Activated naive CD4-positive, alpha-beta T cell treated with anti-CD3 and anti-CD28 coated beads, Interleukin-2, amount 10 ng/mL, durations not matched to agents 7 days and 5 days (primary cell): ENCODE measurements at regions not wholly inside any gene's neighbourhood (a gene's known extent, or its start where the extent isn't known, plus 50 kb on each side); places are given as distances from the start of the nearest gene placed in this dataset.
A peak's percentile ranks its signal among the peaks of the same experiment; 100 is the strongest.

Experiments
- CTCF ChIA-PET: fragments of 350-600 bp; sonication (Branson Sonifier 250); formaldehyde crosslinking; loops from one replicate; lab custom pipeline; 2021; ENCODE audit warnings: antibody characterized with exemption; lab: Charles Lee
- DNase-seq: peaks from one replicate; pipeline ENCODE4 v3.0.0-alpha.2; 2020
- H3K27ac Mint-ChIP-seq: one replicate; pipeline ENCODE4 v1.8.0; 2021; ENCODE audit warnings: mild to moderate bottlenecking, moderate library complexity, mixed read lengths
- H3K27me3 Mint-ChIP-seq: one replicate; pipeline ENCODE4 v1.8.0; 2021; ENCODE audit warnings: mild to moderate bottlenecking, mixed read lengths
- H3K36me3 Mint-ChIP-seq: one replicate; pipeline ENCODE4 v1.8.0; 2021; ENCODE audit warnings: mixed read lengths
- H3K4me1 Mint-ChIP-seq: one replicate; pipeline ENCODE4 v1.8.0; 2021; ENCODE audit warnings: mixed read lengths
- H3K4me3 Mint-ChIP-seq: one replicate; pipeline ENCODE4 v1.8.0; 2021; ENCODE audit warnings: mild to moderate bottlenecking, moderate library complexity, mixed read lengths
- H3K9me3 Mint-ChIP-seq: one replicate; pipeline ENCODE4 v1.8.0; 2021; ENCODE audit warnings: mixed read lengths

GRCh38 chr10:47182934-47183703 lies 116.9 kb upstream of the GDF10 start:
- Mint-ChIP-seq H3K27me3 (peaks cover 1% of the 10 kb centered on the region), H3K27ac (no peak overlapping the region), H3K4me1 (no peaks in the 10 kb centered on the region), H3K4me3 (no peak overlapping the region), H3K9me3 (no peaks in the 10 kb centered on the region), H3K36me3 (no peaks in the 10 kb centered on the region)
- no peak for DNase-seq
- CTCF ChIA-PET: interaction anchor here (1.2 kb wide), 1 partner anchor 9 kb away, joined by 3 read pairs; no protein-coding TSS in a partner anchor

DNA sequence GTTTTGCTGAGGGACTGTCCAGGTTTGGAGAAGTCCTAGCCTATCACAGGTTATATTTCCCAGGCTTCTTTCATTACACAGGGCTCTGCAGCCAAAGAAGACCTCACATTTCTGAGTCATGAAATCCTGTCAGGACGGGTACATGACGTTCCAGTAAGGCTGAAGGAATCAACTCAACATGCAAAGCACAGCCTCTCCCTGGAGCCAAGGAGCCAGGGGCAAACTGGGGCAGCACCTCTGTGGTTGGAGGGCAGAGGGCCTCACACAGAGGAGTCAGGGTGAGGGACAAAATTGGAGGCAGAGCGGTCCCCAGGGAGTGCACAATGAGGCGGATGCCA lies 116.3 kb upstream of the GDF10 start:
- no peak overlapping the region for H3K4me3 Mint-ChIP-seq
- no peaks in the 10 kb centered on the region for H3K9me3 Mint-ChIP-seq
- peaks cover 4% of the 10 kb centered on the region for H3K27me3 Mint-ChIP-seq
- no peaks in the 10 kb centered on the region for H3K4me1 Mint-ChIP-seq
- H3K36me3 Mint-ChIP-seq: no peaks in the 10 kb centered on the region
- no peak overlapping the region for H3K27ac Mint-ChIP-seq
- DNase-seq: no peak
- CTCF ChIA-PET: no interaction called here

DNA sequence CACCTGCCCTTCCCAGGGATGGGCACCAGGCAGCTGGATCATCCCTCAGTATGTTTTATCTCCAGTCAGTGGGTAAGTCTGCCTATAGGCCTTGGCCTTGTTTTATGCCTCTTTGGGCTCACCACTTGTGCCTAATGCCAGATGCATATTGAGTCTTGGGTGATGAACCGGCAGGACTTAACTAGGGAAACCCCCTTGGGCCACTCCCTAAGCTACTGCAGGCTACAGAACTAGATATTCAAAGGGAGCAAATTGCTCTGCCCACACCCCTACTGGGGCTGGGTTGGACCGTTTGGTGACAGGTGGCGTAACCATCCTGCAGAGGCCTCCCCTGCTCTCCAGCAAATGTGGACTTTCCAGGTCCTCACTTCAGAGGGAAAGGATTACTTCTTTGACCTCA lies 115.7 kb upstream of the GDF10 start:
- H3K36me3 Mint-ChIP-seq: no peaks in the 10 kb centered on the region
- DNase-seq: no peak
- H3K27ac Mint-ChIP-seq: no peak overlapping the region
- no peaks in the 10 kb centered on the region for H3K4me1 Mint-ChIP-seq
- no peak overlapping the region for H3K4me3 Mint-ChIP-seq
- CTCF ChIA-PET: no interaction called here
- no peaks in the 10 kb centered on the region for H3K9me3 Mint-ChIP-seq
- H3K27me3 Mint-ChIP-seq: peaks cover 4% of the 10 kb centered on the region

DNA sequence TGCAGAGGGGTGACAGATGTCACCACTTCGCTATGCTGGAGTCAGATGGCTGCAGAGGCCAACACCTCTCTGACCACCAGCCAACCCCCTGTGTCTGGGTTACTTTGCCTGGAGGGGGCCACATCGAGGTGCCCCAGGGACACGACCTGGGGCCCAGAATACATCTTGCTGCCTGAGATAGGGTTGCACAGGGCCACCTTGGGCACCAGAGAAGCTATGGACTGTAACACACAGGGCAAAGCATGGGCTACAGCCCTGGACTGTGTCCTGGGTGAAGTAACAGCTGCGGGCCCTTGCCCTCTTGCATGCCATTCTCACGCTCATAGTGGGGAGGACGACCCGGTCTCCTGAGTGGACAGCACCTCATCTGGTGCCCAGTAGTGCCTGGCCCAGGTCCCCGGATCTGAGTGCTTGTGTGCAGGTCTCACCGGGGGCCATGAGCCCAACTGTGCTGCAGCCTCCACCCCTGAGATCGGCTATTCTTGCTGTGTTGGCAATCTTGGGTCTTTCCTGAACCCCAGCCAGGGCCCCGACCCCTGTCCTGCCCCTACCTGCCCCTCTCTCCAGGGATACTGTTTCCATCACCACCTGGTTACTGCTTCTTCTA lies 115.2 kb upstream of the GDF10 start:
- no peaks in the 10 kb centered on the region for H3K36me3 Mint-ChIP-seq
- H3K27ac Mint-ChIP-seq: no peak overlapping the region
- no peaks in the 10 kb centered on the region for H3K9me3 Mint-ChIP-seq
- CTCF ChIA-PET: no interaction called here
- no peak overlapping the region for H3K4me3 Mint-ChIP-seq
- H3K27me3 Mint-ChIP-seq: peaks cover 9% of the 10 kb centered on the region
- no peaks in the 10 kb centered on the region for H3K4me1 Mint-ChIP-seq
- no peak for DNase-seq

DNA sequence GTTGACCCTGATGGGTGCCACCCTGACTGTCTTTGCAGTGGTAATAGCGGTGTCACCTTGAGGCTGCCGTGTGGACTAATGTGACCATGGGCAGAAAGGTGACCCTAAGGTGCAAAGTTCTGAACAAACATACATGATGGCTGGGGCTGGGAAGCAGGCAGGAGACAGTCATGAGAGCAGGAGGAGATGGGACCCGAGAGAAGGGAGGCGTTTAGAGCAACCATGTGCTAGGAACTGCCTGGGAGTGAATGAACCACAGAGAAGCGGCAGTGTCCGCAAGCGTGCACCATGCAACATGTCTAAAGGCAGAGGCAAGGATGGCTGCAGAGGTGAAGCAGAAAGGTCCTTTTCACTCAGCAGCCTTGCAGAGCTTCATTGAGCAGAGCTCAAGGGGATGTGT lies 113.1 kb upstream of the GDF10 start:
- Mint-ChIP-seq H3K27me3 (peaks cover 9% of the 10 kb centered on the region), H3K4me1 (no peaks in the 10 kb centered on the region), H3K4me3 (no peak overlapping the region), H3K9me3 (no peaks in the 10 kb centered on the region), H3K27ac (no peak overlapping the region), H3K36me3 (no peaks in the 10 kb centered on the region)
- no peak for DNase-seq
- CTCF ChIA-PET: no interaction called here

DNA sequence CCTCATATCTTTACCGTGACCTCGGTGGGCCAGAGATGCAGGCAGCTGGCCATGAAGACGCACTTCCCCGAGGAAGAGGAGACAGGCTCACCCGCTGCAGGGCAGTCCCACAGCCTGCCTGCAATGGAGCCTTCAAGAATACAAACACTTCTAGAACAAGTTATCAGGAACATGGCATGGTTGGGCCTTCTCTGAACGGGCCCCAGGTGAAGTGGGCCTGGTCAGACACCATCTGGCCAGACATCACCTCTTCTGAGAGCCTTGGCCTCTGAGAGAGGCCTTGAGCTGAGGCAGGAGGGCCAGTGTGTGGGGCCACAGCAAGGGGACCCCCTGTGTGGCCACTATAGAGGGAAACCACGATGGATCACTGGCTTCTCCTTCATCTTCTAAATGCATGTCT lies 112.4 kb upstream of the GDF10 start:
- H3K36me3 Mint-ChIP-seq: no peaks in the 10 kb centered on the region
- no peaks in the 10 kb centered on the region for H3K9me3 Mint-ChIP-seq
- CTCF ChIA-PET: no interaction called here
- H3K27me3 Mint-ChIP-seq: peaks cover 9% of the 10 kb centered on the region
- H3K27ac Mint-ChIP-seq: no peak overlapping the region
- H3K4me1 Mint-ChIP-seq: no peaks in the 10 kb centered on the region
- DNase-seq: no peak
- H3K4me3 Mint-ChIP-seq: no peak overlapping the region

- CTCF ChIA-PET: no interaction called here
- H3K27ac Mint-ChIP-seq: no peak overlapping the region
- H3K4me3 Mint-ChIP-seq: no peak overlapping the region
- H3K36me3 Mint-ChIP-seq: no peaks in the 10 kb centered on the region
- H3K4me1 Mint-ChIP-seq: no peaks in the 10 kb centered on the region
- no peak for DNase-seq
- peaks cover 9% of the 10 kb centered on the region for H3K27me3 Mint-ChIP-seq
- no peaks in the 10 kb centered on the region for H3K9me3 Mint-ChIP-seq
Observed at GRCh38 chr10:47188156-47188555, 111.8 kb upstream of the GDF10 start.

DNA sequence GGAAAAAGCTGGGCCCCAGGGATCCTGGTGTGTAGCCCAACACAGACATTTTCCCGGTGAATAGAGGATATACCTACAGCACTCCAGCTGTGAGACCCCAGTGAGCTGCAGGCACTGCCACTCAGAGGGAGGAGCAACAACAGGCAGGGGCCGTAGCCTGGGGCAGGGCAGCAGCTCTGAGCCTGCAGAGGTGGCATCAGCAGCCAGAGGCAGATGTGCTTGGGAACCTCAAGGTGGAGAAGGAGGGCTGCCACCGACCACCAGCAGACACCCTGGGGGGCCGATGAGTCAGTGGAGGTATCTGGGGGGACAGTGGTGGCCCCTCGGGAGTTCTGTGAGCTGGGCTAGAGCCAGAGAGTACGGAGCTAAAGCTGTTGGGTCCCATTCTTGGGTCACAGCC lies 110.2 kb upstream of the GDF10 start:
- CTCF ChIA-PET: interaction anchor here (1.0 kb wide), 1 partner anchor 142 kb away, joined by 3 read pairs; no protein-coding TSS in a partner anchor
- peaks cover 9% of the 10 kb centered on the region for H3K27me3 Mint-ChIP-seq
- DNase-seq: no peak
- H3K4me1 Mint-ChIP-seq: no peaks in the 10 kb centered on the region
- H3K9me3 Mint-ChIP-seq: no peaks in the 10 kb centered on the region
- no peaks in the 10 kb centered on the region for H3K36me3 Mint-ChIP-seq
- no peak overlapping the region for H3K4me3 Mint-ChIP-seq
- H3K27ac Mint-ChIP-seq: no peak overlapping the region

- H3K4me1 Mint-ChIP-seq: no peaks in the 10 kb centered on the region
- H3K36me3 Mint-ChIP-seq: no peaks in the 10 kb centered on the region
- no peak overlapping the region for H3K4me3 Mint-ChIP-seq
- peaks cover 9% of the 10 kb centered on the region for H3K27me3 Mint-ChIP-seq
- H3K27ac Mint-ChIP-seq: no peak overlapping the region
- CTCF ChIA-PET: no interaction called here
- no peaks in the 10 kb centered on the region for H3K9me3 Mint-ChIP-seq
- DNase-seq: no peak
Observed at GRCh38 chr10:47190301-47190700, 109.7 kb upstream of the GDF10 start.

GRCh38 chr10:47190802-47191450 lies 109.1 kb upstream of the GDF10 start:
- no peak for DNase-seq
- Mint-ChIP-seq H3K36me3 (no peaks in the 10 kb centered on the region), H3K9me3 (no peaks in the 10 kb centered on the region), H3K4me1 (no peaks in the 10 kb centered on the region), H3K27ac (no peak overlapping the region), H3K27me3 (peaks cover 9% of the 10 kb centered on the region), H3K4me3 (no peak overlapping the region)
- CTCF ChIA-PET: interaction anchor here (1.0 to 1.3 kb wide), 2 partner anchors 70 to 121 kb away, joined by 4 to 5 read pairs; no protein-coding TSS in a partner anchor

- no peaks in the 10 kb centered on the region for H3K4me1 Mint-ChIP-seq
- H3K36me3 Mint-ChIP-seq: no peaks in the 10 kb centered on the region
- no peak overlapping the region for H3K4me3 Mint-ChIP-seq
- no peak for DNase-seq
- no peaks in the 10 kb centered on the region for H3K9me3 Mint-ChIP-seq
- CTCF ChIA-PET: interaction anchor here (0.8 to 1.3 kb wide), 2 partner anchors 10 to 119 kb away, joined by 3 to 5 read pairs; no protein-coding TSS in a partner anchor
- no peak overlapping the region for H3K27ac Mint-ChIP-seq
- H3K27me3 Mint-ChIP-seq: peaks cover 9% of the 10 kb centered on the region
Observed at GRCh38 chr10:47192273-47192672, 107.7 kb upstream of the GDF10 start.

DNA sequence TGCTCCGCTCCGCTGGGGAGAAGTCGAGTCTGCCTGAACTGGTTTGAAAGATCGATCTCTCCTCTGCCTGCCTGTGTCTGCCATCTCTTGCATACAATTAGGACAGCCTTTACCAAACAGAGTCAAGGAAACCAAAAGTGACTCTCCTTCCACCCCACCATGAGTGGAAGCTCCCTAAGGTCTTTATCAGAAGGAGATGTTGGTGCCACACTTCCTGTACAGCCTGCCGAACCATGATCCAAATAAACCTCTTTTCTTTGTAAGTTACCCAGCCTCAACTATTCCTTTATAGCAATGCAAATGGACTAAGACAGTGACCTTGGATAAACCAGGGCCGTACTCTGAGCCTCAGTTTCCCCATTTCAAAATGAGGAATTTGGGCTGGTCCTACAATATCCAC lies 106.3 kb upstream of the GDF10 start:
- CTCF ChIA-PET: no interaction called here
- Mint-ChIP-seq H3K27ac (peak overlapping the region; percentile 37), H3K4me1 (no peaks in the 10 kb centered on the region), H3K9me3 (no peaks in the 10 kb centered on the region), H3K36me3 (no peaks in the 10 kb centered on the region), H3K4me3 (no peak overlapping the region), H3K27me3 (peaks cover 9% of the 10 kb centered on the region)
- no peak for DNase-seq

DNA sequence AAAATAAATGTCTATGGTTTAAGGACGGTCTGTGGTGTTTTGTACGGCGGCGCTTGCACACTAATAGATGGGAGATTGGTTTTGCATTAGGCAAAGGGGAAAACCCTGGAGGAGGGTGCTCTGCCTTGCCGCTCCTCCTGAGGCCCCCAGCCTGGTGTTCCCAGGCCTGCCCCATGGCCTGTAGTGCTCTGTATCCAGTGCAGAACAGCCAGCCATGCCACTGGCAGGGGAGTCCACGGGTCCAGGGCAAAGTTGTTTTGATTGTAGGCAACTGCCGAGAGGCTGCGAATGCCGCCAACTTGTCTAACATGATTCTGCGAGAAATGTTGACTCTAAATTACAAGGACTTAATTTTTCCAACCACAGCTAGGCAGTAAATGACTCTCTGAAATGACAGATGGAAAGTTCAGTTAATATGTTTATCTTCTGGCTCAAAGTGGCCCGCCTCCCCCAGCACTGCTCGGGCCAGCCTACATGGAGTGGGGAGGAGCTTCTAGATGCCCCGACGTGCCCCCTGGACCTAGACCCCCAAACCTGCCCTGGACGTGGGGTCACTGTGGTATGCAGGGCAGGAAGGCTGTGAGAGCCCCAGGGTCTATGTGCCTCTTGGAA lies 104.6 kb upstream of the GDF10 start:
- Mint-ChIP-seq H3K27me3 (peaks cover 4% of the 10 kb centered on the region), H3K4me3 (no peak overlapping the region), H3K36me3 (no peaks in the 10 kb centered on the region), H3K4me1 (no peaks in the 10 kb centered on the region), H3K27ac (no peak overlapping the region), H3K9me3 (no peaks in the 10 kb centered on the region)
- no peak for DNase-seq
- CTCF ChIA-PET: no interaction called here

- DNase-seq: no peak
- CTCF ChIA-PET: no interaction called here
- H3K36me3 Mint-ChIP-seq: no peaks in the 10 kb centered on the region
- H3K27me3 Mint-ChIP-seq: peaks cover 4% of the 10 kb centered on the region
- H3K27ac Mint-ChIP-seq: no peak overlapping the region
- no peaks in the 10 kb centered on the region for H3K4me1 Mint-ChIP-seq
- no peak overlapping the region for H3K4me3 Mint-ChIP-seq
- H3K9me3 Mint-ChIP-seq: no peaks in the 10 kb centered on the region
Observed at GRCh38 chr10:47196691-47197090, 103.3 kb upstream of the GDF10 start.
